GM19372 (cell line): ENCODE measurements at regions not wholly inside any gene's neighbourhood (a gene's known extent, or its start where the extent isn't known, plus 50 kb on each side); places are given as distances from the start of the nearest gene placed in this dataset.
"Not testable (repeated sequence)": the region's sequence is repeated elsewhere in the genome, so short reads cannot be mapped to it uniquely, and the experiment has no call there.

Experiments
- ATAC-seq: cut with Tn5 transposase; IDR thresholded peaks from one replicate; pipeline ENCODE4 v1.9.1; 2021; ENCODE audit warnings: mild to moderate bottlenecking, low read depth, moderate library complexity; ENCODE audit not compliant: unreplicated experiment

DNA sequence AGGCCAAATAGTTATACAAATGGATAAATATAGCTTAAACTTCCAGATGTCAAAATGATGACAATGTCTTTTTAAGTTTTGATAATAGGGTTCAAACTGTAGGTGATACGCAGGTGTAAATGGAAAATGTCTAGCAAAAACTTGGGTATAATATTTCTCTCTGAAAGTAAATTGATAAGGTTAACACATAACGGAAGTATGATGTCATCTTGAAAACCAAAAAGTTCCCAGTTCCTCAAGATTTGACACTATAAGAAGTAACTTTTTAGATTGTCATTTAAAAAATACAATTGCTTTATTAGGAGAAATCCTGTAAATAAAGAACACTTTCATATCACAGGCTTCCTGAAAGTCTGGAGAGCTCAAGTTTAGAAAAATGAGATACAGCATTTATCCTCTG, 483.4 kb downstream of the FRK start:
- no peak for ATAC-seq

DNA sequence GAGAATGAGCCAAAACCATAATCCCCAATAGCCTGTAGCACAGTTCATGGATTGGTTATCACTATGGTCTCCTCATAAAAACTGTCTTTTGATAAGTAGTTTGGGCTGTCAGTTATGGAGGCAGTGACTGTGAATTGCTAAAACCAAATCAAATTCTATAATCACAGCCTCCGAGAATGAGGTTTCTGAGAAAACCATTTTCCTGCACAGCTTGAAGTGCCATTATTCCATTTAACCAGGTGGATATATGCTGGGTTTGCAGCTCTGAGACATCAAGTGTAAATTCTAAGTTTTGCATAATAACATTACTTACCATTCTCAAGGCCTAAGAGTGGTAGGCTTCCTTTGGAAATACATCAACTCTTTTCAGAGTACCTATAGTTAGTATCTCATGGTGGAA, 485.4 kb downstream of the FRK start:
- ATAC-seq, result no peak

DNA sequence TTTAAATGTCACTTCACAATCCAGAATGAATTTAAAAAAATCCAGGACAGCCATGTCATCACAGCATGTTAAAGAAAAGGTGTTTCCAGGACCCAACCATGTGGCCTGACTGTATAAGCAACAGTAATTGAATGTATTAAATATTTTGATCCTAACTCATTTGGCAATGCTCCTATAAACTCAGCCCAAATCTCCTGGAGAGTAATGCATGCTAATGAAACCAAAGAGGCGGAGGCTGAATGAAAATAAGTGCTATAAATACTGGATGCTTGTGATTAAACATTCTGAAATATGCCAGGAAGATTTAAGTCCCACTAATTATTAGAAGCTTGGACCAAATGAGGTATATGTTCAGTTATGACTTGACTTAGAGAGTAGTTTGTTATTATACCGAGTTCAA, 486.8 kb downstream of the FRK start:
- ATAC-seq, result no peak

DNA sequence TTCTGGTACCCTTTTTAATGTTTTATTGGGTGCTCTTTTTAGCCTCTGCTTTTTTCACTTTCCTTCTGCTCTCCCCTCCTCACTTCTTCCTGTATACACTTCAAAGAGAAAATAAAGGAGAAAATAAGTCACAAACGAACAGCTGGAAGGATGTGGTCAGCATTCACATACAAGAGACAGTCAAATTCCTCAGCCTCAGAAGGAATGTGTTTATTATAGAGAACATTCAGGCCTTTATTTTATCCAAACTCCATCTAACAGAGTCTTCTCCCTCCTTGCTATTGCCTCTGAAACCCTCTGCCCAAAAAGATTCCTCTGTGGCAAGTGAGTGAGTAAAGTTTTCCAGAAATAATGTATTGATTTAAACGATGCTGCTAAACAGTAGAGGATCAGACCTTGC, 490.4 kb downstream of the FRK start:
- no peak for ATAC-seq

DNA sequence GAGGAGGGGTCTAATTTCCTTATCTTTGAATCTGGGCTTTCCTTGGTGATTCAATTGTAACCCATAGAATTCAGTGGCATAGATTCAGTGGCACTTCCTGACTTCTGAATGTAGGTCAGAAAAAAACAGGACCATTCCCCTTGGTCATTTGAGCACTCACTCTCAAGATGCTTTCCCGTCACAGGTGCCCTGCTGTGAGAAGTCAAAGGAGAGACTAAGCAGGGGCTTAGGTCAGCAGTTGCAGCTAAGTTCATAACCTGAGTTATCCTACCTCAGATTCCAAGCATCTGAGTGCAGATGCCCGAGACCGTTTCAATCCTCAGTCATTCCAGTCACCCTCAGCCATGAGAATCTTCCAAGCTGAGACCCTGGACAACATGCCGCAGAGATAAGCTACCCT, 506.6 kb downstream of the FRK start:
- no peak for ATAC-seq

DNA sequence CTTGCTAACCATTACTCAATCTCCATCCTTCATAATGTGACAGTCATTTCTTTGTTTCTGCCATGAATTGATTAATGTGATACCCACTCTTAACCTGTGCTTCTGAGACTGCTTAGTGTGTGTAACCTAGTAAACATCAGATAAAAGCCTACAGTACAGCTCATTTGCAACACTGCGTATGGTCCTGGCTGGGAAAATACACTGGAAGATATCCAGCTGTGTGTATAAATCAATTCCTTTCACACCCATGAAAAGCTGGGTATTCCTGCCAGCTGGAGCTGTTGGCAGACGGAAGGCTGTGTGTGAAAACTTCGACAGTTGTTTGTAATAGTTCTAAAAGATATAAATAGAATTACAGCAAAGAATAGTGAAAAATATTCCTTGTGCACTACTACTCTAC, 509.2 kb downstream of the FRK start:
- ATAC-seq, result no peak

DNA sequence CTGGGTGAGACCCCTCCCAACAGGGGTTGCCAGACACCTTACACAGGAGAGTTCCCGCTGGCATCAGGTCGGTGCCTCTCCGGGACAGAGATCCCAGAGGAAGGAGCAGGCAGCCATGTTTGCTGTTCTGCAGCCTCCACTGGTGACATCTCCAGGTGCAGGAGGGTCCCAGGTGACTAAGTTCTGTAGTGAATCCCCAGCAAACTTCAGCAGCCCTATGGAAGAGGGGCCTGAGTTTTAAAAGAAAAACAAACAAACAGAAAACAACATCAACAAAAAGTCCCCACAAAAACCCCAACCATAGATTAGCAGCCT, 515.1 kb downstream of the FRK start:
- ATAC-seq, result no peak

DNA sequence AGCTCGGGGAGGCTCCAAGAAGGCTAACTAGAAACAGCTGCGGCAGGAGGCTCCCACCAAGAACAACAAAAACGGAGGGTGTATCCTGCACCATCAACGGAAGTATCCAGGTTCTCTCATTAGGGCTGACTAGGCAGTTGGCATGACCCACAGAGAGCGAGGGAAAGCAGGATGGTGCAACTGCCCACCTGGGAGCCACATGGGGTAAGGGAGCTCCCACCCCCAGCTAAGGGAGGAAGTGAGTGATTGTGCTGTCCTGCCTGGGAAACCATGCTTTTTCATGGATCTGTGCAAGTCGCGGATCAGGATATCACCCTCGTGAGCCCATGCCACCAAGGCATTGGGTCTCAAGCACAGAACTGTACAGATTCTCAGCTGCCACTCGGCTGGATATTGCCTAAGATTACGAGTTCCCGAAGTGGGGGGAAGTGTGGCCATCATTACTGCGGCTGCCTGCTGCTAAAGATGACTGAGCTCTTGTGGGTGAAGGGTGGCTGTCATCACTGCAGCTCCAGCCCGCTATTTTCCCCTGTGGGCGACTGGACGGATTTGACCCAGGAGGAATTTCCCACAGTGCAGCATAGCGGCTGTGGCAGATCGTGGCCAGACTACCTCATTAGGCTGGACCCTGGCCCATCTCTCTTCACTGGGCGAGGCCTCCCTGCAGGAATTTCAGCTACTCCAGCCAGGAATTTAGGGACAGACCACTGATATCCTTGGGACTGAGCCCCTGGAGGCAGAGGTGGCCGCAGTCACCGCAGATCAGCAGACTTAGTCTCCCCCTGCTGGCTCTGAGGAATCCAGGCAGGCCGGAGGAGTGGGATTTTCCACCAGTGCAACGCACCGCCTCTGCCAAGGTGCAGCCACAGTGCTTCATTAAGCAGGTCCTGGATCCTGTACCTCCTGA, 515.7 kb downstream of the FRK start:
- no peak for ATAC-seq

DNA sequence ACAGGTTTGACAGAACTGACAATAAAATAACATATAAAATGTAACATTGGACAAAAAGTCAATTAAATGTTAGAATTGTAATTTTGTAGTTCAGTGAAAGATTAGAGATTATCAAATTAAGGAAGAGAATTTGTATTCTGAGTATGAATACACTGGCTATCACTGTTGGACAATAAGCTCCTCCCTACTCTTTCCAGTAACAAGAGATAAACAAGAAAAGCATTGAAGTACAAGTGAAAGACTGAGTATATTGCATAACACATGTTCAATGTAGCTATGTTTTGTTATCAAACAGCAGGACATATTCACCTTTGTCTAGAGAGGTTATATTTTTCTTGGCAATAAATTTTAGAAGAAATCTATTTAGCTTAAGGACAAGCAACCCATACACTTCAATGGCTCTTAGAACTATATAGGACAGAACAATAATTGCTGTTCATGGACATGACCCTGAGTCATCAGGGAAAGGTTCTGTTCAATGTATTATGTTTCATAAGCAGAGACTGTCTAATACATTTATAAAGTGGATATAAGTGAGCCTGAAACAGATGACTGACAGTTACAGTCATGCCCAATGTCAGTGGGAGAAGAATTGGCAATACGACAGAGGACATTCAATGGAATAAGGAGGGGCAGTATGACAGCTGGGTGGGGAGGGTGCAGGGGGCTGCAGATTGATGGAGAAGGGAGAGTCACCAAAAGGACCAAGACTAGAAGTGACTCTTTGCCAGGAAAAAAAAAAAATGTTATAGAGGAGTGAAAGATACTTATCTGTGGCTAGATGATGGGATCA, 520.4 kb downstream of the FRK start:
- no peak for ATAC-seq

DNA sequence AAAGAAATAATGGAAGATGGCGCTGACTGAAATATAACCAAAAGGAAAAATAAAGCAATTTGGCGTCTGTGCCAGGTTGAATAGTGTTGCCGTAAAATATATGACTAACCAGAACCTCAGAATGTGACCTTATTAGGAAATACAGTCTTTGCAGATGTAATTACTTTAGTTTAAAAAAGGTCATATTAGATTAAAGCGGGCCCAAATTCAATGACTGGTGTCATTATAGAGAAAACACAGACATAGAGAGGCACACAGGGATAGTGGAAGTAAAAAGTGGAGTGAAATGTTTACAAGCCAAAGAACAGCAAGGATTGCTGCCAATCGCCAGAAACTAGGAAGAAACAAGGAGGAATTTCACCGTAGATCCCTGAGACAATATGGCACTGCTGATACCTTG, 521.2 kb downstream of the FRK start:
- no peak for ATAC-seq

DNA sequence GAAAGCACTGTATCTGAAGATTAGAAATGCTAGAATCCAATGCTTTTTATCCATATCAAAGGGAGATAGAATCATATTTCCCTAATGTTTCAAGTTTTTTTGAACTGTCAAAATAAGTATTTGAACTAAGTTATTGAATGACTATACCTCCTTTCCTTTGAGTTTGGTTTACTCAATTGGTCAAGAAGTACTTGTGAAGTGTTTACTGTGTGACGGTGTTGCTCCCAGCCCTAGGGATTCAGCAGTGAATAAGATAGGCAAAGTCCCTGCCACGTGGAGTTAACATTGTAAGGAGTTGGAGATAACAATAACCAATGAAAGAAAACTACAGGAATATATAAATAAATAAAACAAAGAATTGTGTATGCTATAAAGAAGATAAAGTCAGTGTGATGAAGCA, 535.9 kb downstream of the FRK start:
- no peak for ATAC-seq

DNA sequence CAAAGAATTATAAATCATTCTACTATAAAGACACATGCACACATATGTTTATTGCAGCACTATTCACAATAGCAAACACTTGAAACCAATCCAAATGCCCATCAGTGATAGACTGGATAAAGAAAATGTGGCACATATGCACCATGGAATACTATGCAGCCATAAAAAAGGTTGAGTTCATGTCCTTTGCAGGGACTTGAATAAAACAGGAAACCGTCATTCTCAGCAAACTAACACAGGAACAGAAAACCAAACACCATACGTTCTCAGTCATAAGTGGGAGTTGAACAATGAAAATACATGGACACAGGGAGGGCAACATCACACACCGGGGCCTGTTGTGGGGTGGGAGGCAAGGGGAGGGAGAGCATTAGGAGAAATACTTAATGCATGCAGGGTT, 538.9 kb downstream of the FRK start:
- ATAC-seq, result not testable (repeated sequence)

DNA sequence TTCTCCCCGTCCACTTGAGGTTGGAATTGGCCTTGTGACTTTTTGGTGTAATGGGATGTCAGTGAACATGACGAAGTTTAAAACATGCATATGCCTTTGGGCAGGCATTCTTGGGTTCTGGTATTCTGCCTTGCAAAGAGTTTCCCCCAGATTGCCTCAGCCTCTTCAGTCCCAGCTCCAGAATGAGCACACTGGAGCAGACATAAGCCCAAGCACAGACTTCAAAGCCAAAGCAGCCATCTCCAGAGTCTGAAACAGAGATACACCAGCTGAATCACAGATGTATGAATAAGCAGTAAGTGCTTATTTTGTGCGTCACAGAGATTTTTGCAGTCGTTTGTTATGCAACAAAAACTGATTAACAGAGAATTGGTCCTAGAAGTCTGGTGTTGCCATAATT, 546.0 kb downstream of the FRK start:
- ATAC-seq, result no peak

DNA sequence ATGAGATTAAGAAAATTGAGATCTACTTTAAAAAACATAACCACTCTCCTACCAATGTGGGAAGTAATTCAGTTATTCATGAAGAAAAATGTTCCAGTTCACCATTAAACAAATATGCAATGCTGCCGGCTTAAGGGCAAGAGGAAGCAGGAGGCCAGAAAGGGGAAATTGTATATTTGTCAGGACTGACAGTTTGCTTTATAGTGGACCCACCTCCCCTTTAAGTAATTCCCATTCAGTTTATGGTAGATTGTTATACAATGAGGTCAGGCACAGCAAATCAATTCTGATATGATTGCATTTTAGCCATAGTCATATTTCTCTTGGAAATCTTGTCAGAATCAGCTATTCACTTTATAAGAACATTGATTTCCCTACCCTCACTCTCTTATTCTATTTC, 547.8 kb downstream of the FRK start:
- no peak for ATAC-seq

DNA sequence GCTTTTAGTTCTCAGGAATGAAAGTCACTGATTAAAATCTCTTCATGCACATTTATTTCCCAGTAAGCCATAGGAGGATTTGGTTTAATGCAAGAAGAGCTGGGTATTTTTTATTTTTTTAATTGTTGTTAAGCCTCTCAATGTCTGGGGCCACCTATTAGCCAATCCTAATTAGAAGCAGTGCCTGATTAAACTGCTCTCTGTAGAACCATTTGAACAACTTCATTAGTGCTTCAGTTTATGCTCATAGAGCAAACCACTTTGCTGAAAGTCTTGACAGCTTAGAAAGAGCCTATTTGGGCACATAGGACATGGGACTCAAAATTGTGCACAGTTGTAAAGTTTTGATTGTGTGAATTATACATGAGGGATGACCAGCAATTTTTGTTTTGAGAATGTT, 548.9 kb downstream of the FRK start:
- no peak for ATAC-seq

DNA sequence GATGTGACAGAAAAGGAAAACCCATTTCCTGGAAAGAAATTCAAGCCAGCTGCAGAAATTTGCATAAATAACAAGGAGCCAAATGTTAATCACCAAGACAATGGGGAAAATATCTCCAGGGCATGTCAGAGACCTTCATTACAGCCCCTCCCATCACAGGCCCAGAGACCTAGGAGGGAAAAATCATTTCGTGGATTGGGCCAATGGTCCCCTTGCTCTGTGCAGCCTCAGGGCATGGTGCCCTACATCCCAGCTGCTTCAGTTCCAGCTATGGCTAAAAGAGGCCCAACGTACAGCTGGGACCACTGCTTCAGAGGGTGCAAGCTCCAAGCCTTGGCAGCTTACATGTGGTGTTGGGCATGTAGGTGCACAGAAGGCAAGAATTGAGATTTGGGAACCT, 558.3 kb downstream of the FRK start:
- not testable (repeated sequence) for ATAC-seq

DNA sequence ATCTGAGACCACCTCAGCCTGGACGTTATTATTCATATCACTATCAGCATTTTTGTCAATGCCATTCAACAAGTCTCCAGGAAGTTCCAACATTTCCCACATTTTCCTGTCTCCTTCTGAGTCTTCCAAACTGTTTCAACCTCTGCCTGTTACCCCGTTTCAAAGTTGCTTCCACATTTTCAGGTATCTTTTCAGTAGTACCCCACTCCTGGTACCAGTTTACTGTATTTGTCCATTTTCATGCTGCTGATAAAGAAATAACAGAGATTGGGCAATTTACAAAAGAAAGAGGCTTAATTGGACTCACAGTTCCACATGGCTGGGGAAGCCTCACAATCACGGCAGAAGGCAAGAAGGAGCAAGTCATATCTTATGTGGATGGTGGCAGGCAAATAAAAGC, 565.5 kb downstream of the FRK start:
- no peak for ATAC-seq

DNA sequence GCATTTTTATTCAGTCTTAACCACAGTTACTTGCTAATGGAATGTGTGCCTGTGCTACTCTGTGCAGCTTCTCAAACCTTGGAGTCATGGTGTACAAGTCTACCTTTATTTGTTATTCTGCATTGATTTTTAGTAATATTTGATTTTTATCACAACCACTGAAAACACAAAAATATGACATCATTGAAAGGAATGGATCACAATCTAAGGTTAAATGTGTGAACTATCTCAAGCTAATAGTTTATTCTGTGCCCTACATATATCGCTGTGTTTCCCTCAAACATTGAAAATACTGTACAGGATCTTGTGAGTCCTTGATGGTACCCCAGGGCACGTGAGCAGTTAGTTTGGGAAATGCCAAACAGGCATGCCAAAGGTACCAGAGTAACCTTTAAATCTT, 573.4 kb downstream of the FRK start:
- no peak for ATAC-seq

DNA sequence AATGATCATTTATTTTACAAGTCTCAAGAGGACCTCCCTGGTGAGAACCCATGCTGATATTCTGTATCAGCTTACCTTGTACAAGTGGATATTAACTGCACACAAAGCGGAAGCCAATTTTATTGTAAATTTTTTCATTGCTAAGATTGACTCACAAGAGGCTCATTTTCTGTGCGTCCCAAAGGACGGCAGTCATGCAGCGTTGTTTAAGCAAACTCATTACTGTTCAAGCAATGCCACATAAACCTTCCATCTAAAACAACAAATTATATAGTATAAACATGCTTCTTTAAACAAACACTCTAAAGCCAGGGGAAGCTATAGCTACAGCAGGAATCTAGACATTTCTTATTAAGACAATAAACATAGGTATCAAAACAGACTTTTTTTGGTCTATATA, 575.3 kb downstream of the FRK start:
- no peak for ATAC-seq

DNA sequence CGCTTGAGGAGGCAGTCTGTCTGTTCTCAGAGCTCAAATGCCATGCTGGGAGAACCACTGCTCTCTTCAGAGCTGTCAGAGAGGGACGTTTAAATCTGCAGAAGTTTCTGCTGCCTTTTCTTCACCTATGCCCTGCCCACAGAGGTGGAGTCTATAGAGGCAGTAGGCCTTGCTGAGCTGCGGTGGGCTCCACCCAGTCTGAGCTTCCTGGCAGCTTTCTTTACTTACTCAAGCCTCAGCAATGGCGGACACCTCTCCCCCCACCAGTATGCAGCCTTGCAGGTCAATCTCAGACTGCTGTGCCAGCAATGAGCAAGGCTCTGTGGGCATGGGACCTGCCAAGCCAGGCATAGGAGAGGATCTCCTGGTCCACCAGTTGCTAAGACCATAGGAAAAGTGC, 580.1 kb downstream of the FRK start:
- ATAC-seq, result not testable (repeated sequence)

DNA sequence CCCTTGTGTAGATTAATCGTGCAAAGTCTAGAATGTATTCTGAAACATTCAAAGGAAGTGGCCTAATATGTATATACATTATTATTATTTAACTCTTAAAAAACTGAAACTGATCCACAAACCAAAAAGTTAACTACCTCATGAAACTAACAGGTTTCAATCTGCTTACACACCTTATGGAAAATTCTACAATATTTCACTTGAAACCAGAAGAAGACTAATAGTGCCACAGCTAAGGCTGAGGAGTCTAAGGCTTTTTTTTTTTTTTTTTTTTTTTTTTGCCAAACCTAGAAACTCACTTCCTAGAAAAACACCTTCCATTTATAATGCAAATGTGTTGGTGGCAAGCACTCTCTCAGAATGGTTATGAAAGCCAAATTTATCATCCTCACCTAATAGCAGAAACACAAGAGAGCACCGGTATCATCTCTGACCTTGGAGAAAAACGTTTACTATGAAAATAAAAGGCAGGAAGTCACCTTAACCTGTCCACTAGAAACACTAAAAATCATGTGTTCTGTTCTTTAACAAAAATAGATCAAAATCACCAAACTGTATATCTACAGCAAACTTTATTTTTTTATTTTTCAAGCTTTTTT, 586.1 kb downstream of the FRK start:
- ATAC-seq, result no peak
